Common myeloid progenitor, CD34-positive (primary cell): ENCODE measurements at regions not wholly inside any gene's neighbourhood (a gene's known extent, or its start where the extent isn't known, plus 50 kb on each side); places are given as distances from the start of the nearest gene placed in this dataset.

Experiments used
- CTCF ChIA-PET: fragments of 350-600 bp; sonication (Branson Sonifier 250); formaldehyde crosslinking; loops from one replicate; lab custom pipeline; 2021; ENCODE audit warnings: antibody characterized with exemption; lab: Charles Lee
- POLR2A ChIA-PET: fragments of 350-600 bp; sonication (Branson Sonifier 250); formaldehyde crosslinking; loops from one replicate; lab custom pipeline; 2021; ENCODE audit warnings: antibody characterized with exemption; lab: Charles Lee
- DNase-seq, 3 donors: peaks; one replicate each; pipeline versions ENCODE4 v3.0.0 to v3.0.0-alpha.2; 2013
- H3K27ac ChIP-seq, 2 experiments: 1 replicate in 1 of 2; 2 replicates in 1 of 2; pipeline ENCODE4 v1.7.0; 2013; ENCODE audit warnings: inconsistent platforms in 2 of 2, low read length in 2 of 2, mild to moderate bottlenecking in 2 of 2, low read depth in 1 of 2, moderate library complexity in 1 of 2; ENCODE audit not compliant: severe bottlenecking in 2 of 2, insufficient read depth in 1 of 2, poor library complexity in 1 of 2
- H3K27me3 ChIP-seq, 5 experiments: replicated peaks in 2 of 5; 1 replicate in 3 of 5; 2 replicates in 2 of 5; pipeline versions ENCODE4 v1.6.1 to v1.7.0; 2013; ENCODE audit warnings: low read length in 4 of 5, mild to moderate bottlenecking in 2 of 5, moderate library complexity in 2 of 5, inconsistent platforms in 1 of 5; ENCODE audit not compliant: insufficient read depth in 5 of 5, control insufficient read depth in 4 of 5
- H3K36me3 ChIP-seq, 4 experiments: 1 replicate in 2 of 4; 2 replicates in 2 of 4; pipeline versions ENCODE4 v1.6.1 to v1.7.0; 2013; ENCODE audit warnings: low read length in 3 of 4, control low read depth in 1 of 4, mild to moderate bottlenecking in 1 of 4; ENCODE audit not compliant: control insufficient read depth in 4 of 4, insufficient read depth in 4 of 4
- H3K4me1 ChIP-seq, 4 experiments: 1 replicate in 3 of 4; 2 replicates in 1 of 4; pipeline versions ENCODE4 v1.6.1 to v1.7.1; 2013; ENCODE audit warnings: low read length in 3 of 4, mild to moderate bottlenecking in 3 of 4, control low read depth in 1 of 4, inconsistent platforms in 1 of 4, moderate library complexity in 1 of 4; ENCODE audit not compliant: control insufficient read depth in 4 of 4, insufficient read depth in 4 of 4; ENCODE audit errors: control extremely low read depth in 1 of 4
- H3K4me3 ChIP-seq, 7 experiments: 1 replicate in 4 of 7; 2 replicates in 3 of 7; pipeline versions ENCODE4 v1.5.1 to v1.7.0; 2013; ENCODE audit warnings: mild to moderate bottlenecking in 7 of 7, low read length in 6 of 7, moderate library complexity in 6 of 7, inconsistent platforms in 2 of 7, low read depth in 2 of 7, control low read depth in 1 of 7; ENCODE audit not compliant: insufficient read depth in 4 of 7, control insufficient read depth in 1 of 7; ENCODE audit errors: extremely low read depth in 1 of 7
- H3K9me3 ChIP-seq, 5 experiments: 1 replicate in 4 of 5; 2 replicates in 1 of 5; pipeline versions ENCODE4 v1.6.1 to v1.7.1; 2013; ENCODE audit warnings: low read length in 4 of 5, mild to moderate bottlenecking in 2 of 5, inconsistent platforms in 1 of 5, low read depth in 1 of 5, moderate library complexity in 1 of 5; ENCODE audit not compliant: control insufficient read depth in 4 of 5, insufficient read depth in 2 of 5; ENCODE audit errors: control extremely low read depth in 1 of 5
- WGBS: methylation state at CpG from one replicate; pipeline ENCODE4 v1.1.5; 2013; ENCODE audit not compliant: insufficient coverage; 5-methylcytosine and 5-hydroxymethylcytosine counted together

DNA sequence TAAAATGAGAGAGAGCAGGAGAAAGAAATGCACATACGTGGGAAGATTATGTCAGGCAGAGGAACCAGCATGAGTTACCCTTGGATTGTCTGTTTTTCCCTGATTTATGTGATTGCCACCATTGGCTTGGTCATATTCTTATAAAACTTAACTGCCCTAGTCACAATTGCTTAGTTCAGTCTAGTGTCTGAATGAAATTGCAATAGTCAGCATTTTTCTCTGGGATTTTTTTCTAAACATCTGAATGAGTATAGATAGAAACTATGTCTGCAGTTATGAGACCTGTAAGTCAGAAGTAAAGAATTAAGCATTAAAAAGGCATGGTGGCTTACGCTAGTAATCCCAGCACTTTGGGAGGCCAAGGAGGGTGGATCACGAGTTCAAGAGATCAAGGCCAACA is 889.8 kb downstream of the PLA2G4A start:
- Histone ChIP-seq H3K4me3 (no peak overlapping the region), H3K36me3 (no peaks in the 10 kb centered on the region), H3K27ac (no peak overlapping the region), H3K9me3 (peaks cover 0 to 1% (median 0%) of the 10 kb centered on the region in 5 experiments), H3K4me1 (no peaks in the 10 kb centered on the region), H3K27me3 (no peaks in the 10 kb centered on the region)
- WGBS, result 96% methylated on average over 3 of the region's 3 CpGs
- CTCF ChIA-PET, result no interaction called here
- POLR2A ChIA-PET, result no interaction called here
- DNase-seq, result no peak

DNA sequence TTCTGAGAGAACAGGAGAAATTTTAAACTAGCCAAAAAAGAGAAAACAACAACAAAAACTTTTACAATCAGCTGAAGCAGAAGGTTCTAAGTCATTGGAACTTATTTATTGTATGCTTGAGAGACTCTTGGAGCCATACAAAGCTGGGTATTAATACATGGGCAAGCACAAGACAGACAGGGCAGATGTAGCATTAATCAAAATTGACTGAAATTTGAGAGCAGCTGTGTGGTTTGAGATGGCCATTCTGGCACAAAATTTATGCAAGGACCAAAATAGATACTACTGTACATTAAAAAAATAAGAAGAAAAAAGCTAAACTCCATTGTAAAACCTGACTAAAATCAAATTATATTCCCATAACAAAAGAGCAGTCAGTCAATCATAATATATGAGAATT is 892.5 kb downstream of the PLA2G4A start:
- ChIA-PET POLR2A (no interaction called here), CTCF (no interaction called here)
- Histone ChIP-seq H3K27me3 (no peaks in the 10 kb centered on the region), H3K27ac (no peak overlapping the region), H3K4me3 (no peak overlapping the region), H3K36me3 (no peaks in the 10 kb centered on the region), H3K9me3 (peaks cover 0 to 1% (median 0%) of the 10 kb centered on the region in 5 experiments), H3K4me1 (no peaks in the 10 kb centered on the region)
- DNase-seq, result no peak

DNA sequence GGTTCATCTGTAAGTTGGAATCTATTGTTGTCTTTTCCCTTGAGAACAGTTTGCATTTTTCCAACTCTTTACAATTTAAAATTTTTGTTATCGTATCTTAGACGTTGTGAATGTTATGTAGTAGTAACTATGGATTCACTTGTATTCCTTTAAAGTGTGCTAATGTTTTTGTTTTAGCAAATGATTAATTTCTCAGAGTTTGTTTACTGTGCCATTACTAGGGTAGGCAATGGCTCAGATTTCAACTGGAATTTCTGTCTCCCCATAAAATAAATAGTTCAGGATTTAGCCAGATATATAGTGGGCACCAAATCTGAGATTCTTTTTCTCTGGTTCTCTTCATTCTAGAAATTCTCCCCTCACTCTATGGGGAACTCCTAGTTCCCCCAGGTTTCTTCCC is 896.5 kb downstream of the PLA2G4A start:
- Histone ChIP-seq H3K36me3 (no peaks in the 10 kb centered on the region), H3K4me3 (no peak overlapping the region), H3K4me1 (no peaks in the 10 kb centered on the region), H3K27ac (no peak overlapping the region), H3K27me3 (no peaks in the 10 kb centered on the region), H3K9me3 (peaks cover 0 to 1% (median 0%) of the 10 kb centered on the region in 5 experiments)
- ChIA-PET CTCF (no interaction called here), POLR2A (no interaction called here)
- no CpG with 5 or more reads among the region's 2 CpGs for WGBS
- DNase-seq, result no peak

GRCh38 chr1:187733232-187733631 is 904.5 kb downstream of the PLA2G4A start:
- no peaks in the 10 kb centered on the region for H3K4me1 ChIP-seq
- CTCF ChIA-PET, result no interaction called here
- H3K4me3 ChIP-seq, result no peak overlapping the region
- DNase-seq, result no peak
- H3K9me3 ChIP-seq, result no peaks in the 10 kb centered on the region
- no peaks in the 10 kb centered on the region for H3K36me3 ChIP-seq
- no peak overlapping the region for H3K27ac ChIP-seq
- POLR2A ChIA-PET, result no interaction called here
- no CpG with 5 or more reads among the region's 1 CpG for whole genome bisulfite sequencing
- H3K27me3 ChIP-seq, result no peaks in the 10 kb centered on the region

GRCh38 chr1:187734427-187734826 is 905.7 kb downstream of the PLA2G4A start:
- Histone ChIP-seq H3K27ac (no peak overlapping the region), H3K4me1 (no peaks in the 10 kb centered on the region), H3K36me3 (no peaks in the 10 kb centered on the region), H3K27me3 (no peaks in the 10 kb centered on the region), H3K4me3 (no peak overlapping the region), H3K9me3 (no peaks in the 10 kb centered on the region)
- DNase-seq, result no peak
- WGBS, result 88% methylated on average over 4 of the region's 4 CpGs
- ChIA-PET CTCF (no interaction called here), POLR2A (no interaction called here)

DNA sequence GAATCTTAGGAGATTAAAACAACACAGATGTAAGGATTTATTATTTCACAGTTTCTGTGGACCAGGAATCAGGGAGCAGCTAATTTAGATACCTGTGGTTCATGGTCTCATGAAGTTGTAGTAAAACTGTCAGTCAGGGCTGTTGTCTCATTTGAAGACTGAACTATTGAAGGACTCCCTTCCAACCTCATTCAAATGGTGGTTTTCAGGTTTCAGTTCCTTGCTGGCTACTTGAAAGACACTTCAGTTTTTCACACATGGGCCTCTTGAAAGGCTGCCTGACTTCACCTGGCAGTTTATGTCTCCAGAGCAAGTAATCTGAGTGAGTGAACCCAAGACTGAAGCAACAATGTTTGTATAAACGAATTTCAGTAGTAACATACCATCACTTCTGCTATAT is 915.9 kb downstream of the PLA2G4A start:
- Histone ChIP-seq H3K36me3 (no peaks in the 10 kb centered on the region), H3K27ac (no peak overlapping the region), H3K9me3 (peaks cover 0 to 1% (median 0%) of the 10 kb centered on the region in 5 experiments), H3K27me3 (no peaks in the 10 kb centered on the region), H3K4me1 (no peaks in the 10 kb centered on the region), H3K4me3 (no peak overlapping the region)
- CTCF ChIA-PET, result no interaction called here
- POLR2A ChIA-PET, result no interaction called here
- no peak for DNase-seq
- WGBS, result 100% methylated on average over 1 of the region's 1 CpG

- H3K27ac ChIP-seq, result no peak overlapping the region
- H3K27me3 ChIP-seq, result no peaks in the 10 kb centered on the region
- no peak overlapping the region for H3K4me3 ChIP-seq
- POLR2A ChIA-PET, result no interaction called here
- CTCF ChIA-PET, result no interaction called here
- WGBS, result 89% methylated on average over 2 of the region's 2 CpGs
- H3K36me3 ChIP-seq, result no peaks in the 10 kb centered on the region
- H3K4me1 ChIP-seq, result no peaks in the 10 kb centered on the region
- no peaks in the 10 kb centered on the region for H3K9me3 ChIP-seq
- DNase-seq, result no peak
Observed at GRCh38 chr1:187755536-187755935, 926.8 kb downstream of the PLA2G4A start.
